HCT116 (cell line): ENCODE measurements at regions not wholly inside any gene's neighbourhood (a gene's known extent, or its start where the extent isn't known, plus 50 kb on each side); places are given as distances from the start of the nearest gene placed in this dataset.
"Not testable (repeated sequence)": the region's sequence is repeated elsewhere in the genome, so short reads cannot be mapped to it uniquely, and the experiment has no call there.

ENCODE experiments used
- ATAC-seq: fragments of 200-7000 bp; cut with Tn5 transposase; 2 replicates; pipeline ENCODE4 v1.9.1; 2020; ENCODE audit warnings: mild to moderate bottlenecking, moderate library complexity
- BruUV-seq: library from RNA; stranded (reverse); fragments of 400-500 nt; replicated peaks from 2 replicates; lab custom pipeline; 2021; lab: Mats Ljungman, UMichigan
- CTCF ChIA-PET: fragments of 300-600 bp; sonication (Branson Sonifier 250); formaldehyde crosslinking; loops from one replicate; lab custom pipeline; 2021; ENCODE audit warnings: antibody characterized with exemption; lab: Charles Lee
- POLR2A ChIA-PET: fragments of 300-600, 350-600 bp; sonication (Branson Sonifier 250); formaldehyde crosslinking; loops from one replicate; lab custom pipeline; 2021; ENCODE audit warnings: antibody characterized with exemption; lab: Charles Lee
- RAD21 ChIA-PET, 2 experiments: fragments of 300-600 bp; sonication (Branson Sonifier 250); formaldehyde crosslinking; loops; one replicate each; lab custom pipeline; 2023; ENCODE audit warnings: low total read pairs in 2 of 2; ENCODE audit not compliant: uncharacterized antibody in 2 of 2, unreplicated experiment in 2 of 2, low non-redundant PET in 1 of 2; lab: Charles Lee
- DNase-seq: peaks from one replicate; pipeline ENCODE4 v3.0.0-alpha.2; 2010; ENCODE audit warnings: low read depth, low spot score
- H2AFZ ChIP-seq: fragments of 200-600 bp; shearing (Covaris generic), sonication (generic); 2 replicates; pipeline ENCODE4 v1.6.1; 2017; ENCODE audit warnings: low read depth, mixed run types, mixed read lengths, antibody characterized with exemption, low read length; ENCODE audit not compliant: poor library complexity, severe bottlenecking
- H3K27ac ChIP-seq: 2 replicates; pipeline ENCODE4 v1.5.1; 2012; ENCODE audit warnings: low read depth, low read length
- H3K27me3 ChIP-seq: fragments of 200-600 bp; sonication (generic); 2 replicates; pipeline ENCODE4 v1.6.1; 2016; ENCODE audit warnings: mixed run types, low read length, mixed read lengths; ENCODE audit not compliant: insufficient read depth
- H3K36me3 ChIP-seq, 2 experiments: fragments of 200-500 bp in 1 of 2; fragments of 200-600 bp in 1 of 2; sonication (Bioruptor generic) in 1 of 2; sonication (generic) in 1 of 2; 2 replicates each; pipeline versions ENCODE4 v1.5.1 to v1.6.1; 2014 to 2016; ENCODE audit warnings: low read length in 2 of 2, inconsistent platforms in 1 of 2, mixed read lengths in 1 of 2, mixed run types in 1 of 2; ENCODE audit not compliant: insufficient read depth in 2 of 2, control insufficient read depth in 1 of 2
- H3K4me1 ChIP-seq, 2 experiments: fragments of 200-600 bp in 1 of 2; sonication (generic) in 1 of 2; 2 replicates each; pipeline versions ENCODE4 v1.5.1 to v1.6.1; 2012 to 2017; ENCODE audit warnings: low read length in 2 of 2, inconsistent platforms in 1 of 2, mild to moderate bottlenecking in 1 of 2, mixed read lengths in 1 of 2, mixed run types in 1 of 2, moderate library complexity in 1 of 2; ENCODE audit not compliant: insufficient read depth in 2 of 2, control insufficient read depth in 1 of 2
- H3K4me2 ChIP-seq: fragments of 200-600 bp; sonication (generic); 2 replicates; pipeline ENCODE4 v1.6.1; 2017; ENCODE audit warnings: mixed run types, low read length, mixed read lengths
- H3K4me3 ChIP-seq, 2 experiments: fragments of 200-600 bp in 1 of 2; sonication (generic) in 1 of 2; replicated peaks in 1 of 2; 2 replicates each; pipeline ENCODE4 v1.5.1; 2011 to 2016; ENCODE audit warnings: low read length in 2 of 2, control low read depth in 1 of 2, low read depth in 1 of 2, mild to moderate bottlenecking in 1 of 2, mixed read lengths in 1 of 2, mixed run types in 1 of 2
- H3K79me2 ChIP-seq: fragments of 200-600 bp; sonication (generic); 2 replicates; pipeline ENCODE4 v1.6.1; 2017; ENCODE audit warnings: mild to moderate bottlenecking, mixed run types, low read length, moderate library complexity, mixed read lengths; ENCODE audit not compliant: insufficient read depth
- H3K9ac ChIP-seq: fragments of 200-600 bp; sonication (generic); 2 replicates; pipeline ENCODE4 v1.6.1; 2016; ENCODE audit warnings: low read length, mixed read lengths
- H3K9me2 ChIP-seq: fragments of 200-600 bp; sonication (generic), shearing (Covaris generic); 2 replicates; pipeline ENCODE4 v1.6.1; 2017; ENCODE audit warnings: mixed run types, mild to moderate bottlenecking, moderate library complexity; ENCODE audit not compliant: insufficient read depth
- H3K9me3 ChIP-seq, 2 experiments: fragments of 200-500 bp in 1 of 2; fragments of 200-600 bp in 1 of 2; sonication (Bioruptor generic) in 1 of 2; sonication (generic) in 1 of 2; 2 replicates each; pipeline ENCODE4 v1.6.1; 2014 to 2017; ENCODE audit warnings: low read length in 2 of 2, mixed read lengths in 2 of 2, inconsistent platforms in 1 of 2, low read depth in 1 of 2, mild to moderate bottlenecking in 1 of 2, mixed run types in 1 of 2, moderate library complexity in 1 of 2; ENCODE audit not compliant: control insufficient read depth in 1 of 2, insufficient read depth in 1 of 2
- H4K20me1 ChIP-seq: fragments of 200-600 bp; sonication (generic), shearing (Covaris generic); 2 replicates; pipeline ENCODE4 v1.6.1; 2017; ENCODE audit warnings: mixed run types, mild to moderate bottlenecking, moderate library complexity; ENCODE audit not compliant: insufficient read depth
- CBX3 ChIP-seq: IDR thresholded peaks from 2 replicates; pipeline ENCODE4 v1.6.1; 2012; ENCODE audit warnings: low read depth
- CEBPB ChIP-seq: IDR thresholded peaks from 2 replicates; pipeline ENCODE4 v1.6.1; 2012; ENCODE audit warnings: low read depth
- ELF1 ChIP-seq: IDR thresholded peaks from 2 replicates; pipeline ENCODE4 v1.6.1; 2012; ENCODE audit warnings: low read depth, borderline replicate concordance
- EZH2 ChIP-seq: fragments of 200-600 bp; sonication (generic); IDR thresholded peaks from 2 replicates; pipeline ENCODE4 v1.6.1; 2017; ENCODE audit warnings: antibody characterized with exemption, mixed run types
- FOSL1 ChIP-seq: IDR thresholded peaks from 2 replicates; pipeline ENCODE4 v1.6.1; 2012; ENCODE audit warnings: low read depth
- POLR2A ChIP-seq: IDR thresholded peaks from 2 replicates; pipeline ENCODE4 v1.7.0; 2011; ENCODE audit warnings: borderline replicate concordance; ENCODE audit not compliant: insufficient read depth, insufficient read length; ENCODE audit errors: extremely low read depth
- SIN3A ChIP-seq: IDR thresholded peaks from 2 replicates; pipeline ENCODE4 v1.6.1; 2012; ENCODE audit warnings: low read depth
- SP1 ChIP-seq: IDR thresholded peaks from 2 replicates; pipeline ENCODE4 v1.6.1; 2012; ENCODE audit warnings: low read depth
- TCF7L2 ChIP-seq: IDR thresholded peaks from 2 replicates; pipeline ENCODE4 v1.7.0; 2011; ENCODE audit warnings: borderline replicate concordance, inconsistent platforms; ENCODE audit not compliant: insufficient read depth, insufficient read length; ENCODE audit errors: extremely low read depth
- YY1 ChIP-seq: IDR thresholded peaks from 2 replicates; pipeline ENCODE4 v1.6.1; 2011; ENCODE audit warnings: low read length, low read depth, moderate library complexity, mild to moderate bottlenecking; ENCODE audit not compliant: insufficient replicate concordance; ENCODE audit errors: extremely low read depth
- ZFX ChIP-seq: fragments of 450-650 bp; IDR thresholded peaks from 2 replicates; pipeline ENCODE4 v1.6.1; 2017
- ZNF274 ChIP-seq: fragments of 200-500 bp; sonication (Bioruptor generic); IDR thresholded peaks from 2 replicates; pipeline ENCODE4 v1.6.1; 2014; ENCODE audit warnings: mild to moderate bottlenecking, low read depth, low read length, inconsistent platforms
- intact Hi-C: fragments of 100-400 bp; cut with micrococcal nuclease; formaldehyde crosslinking; loops from 2 replicates; pipeline ENCODE4 v1.10.0; 2022
- TF ChIP-seq, protein P1 (sequence below): IDR thresholded peaks from 2 replicates; pipeline ENCODE4 v1.6.1; 2012
- TF ChIP-seq, protein P2 (sequence below): IDR thresholded peaks from 2 replicates; pipeline ENCODE4 v1.6.1; 2012
- TF ChIP-seq, protein P3 (sequence below): IDR thresholded peaks from 2 replicates; pipeline ENCODE4 v1.6.1; 2011; ENCODE audit warnings: mild to moderate bottlenecking, low read length, moderate library complexity; ENCODE audit not compliant: insufficient replicate concordance; ENCODE audit errors: extremely low read depth
- TF ChIP-seq, protein P4 (sequence below), 3 experiments: fragments of 200-600 bp in 1 of 3; sonication (generic) in 1 of 3; IDR thresholded peaks in 2 of 3; conservative IDR thresholded peaks in 1 of 3; 2 replicates each; pipeline ENCODE4 v1.5.1; 2012 to 2017; ENCODE audit warnings: low read depth in 2 of 3, low read length in 2 of 3, antibody characterized with exemption in 1 of 3, borderline replicate concordance in 1 of 3, control low read depth in 1 of 3, mild to moderate bottlenecking in 1 of 3, mixed read lengths in 1 of 3, mixed run types in 1 of 3, moderate library complexity in 1 of 3; ENCODE audit not compliant: insufficient read depth in 1 of 3

DNA sequence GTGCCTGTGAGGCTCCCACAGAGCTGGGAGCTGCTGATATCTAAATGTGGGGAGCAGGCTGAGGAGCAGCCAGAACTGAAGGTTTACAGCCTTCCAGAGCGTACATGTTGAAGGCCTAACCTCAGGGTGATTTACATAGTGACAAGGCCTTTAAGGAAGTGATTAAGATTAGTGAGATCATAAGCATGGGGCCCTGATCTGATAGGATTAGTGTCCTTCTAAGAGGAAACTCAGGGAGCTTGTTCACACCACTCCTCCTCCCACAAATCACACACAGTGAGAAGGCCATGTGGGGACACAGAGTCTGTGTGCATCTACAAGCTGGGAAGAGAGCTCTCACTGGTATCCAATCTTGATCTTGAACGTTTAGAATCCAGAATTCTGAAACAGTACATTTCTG lies 92.3 kb upstream of the NBPF6 start:
- no peaks in the 10 kb centered on the region for H3K4me1 ChIP-seq
- no peaks in the 10 kb centered on the region for H3K9me3 ChIP-seq
- no peak overlapping the region for H3K27ac ChIP-seq
- intact Hi-C loops = no loop called here
- no peak overlapping the region for H3K9ac ChIP-seq
- no peaks in the 10 kb centered on the region for H4K20me1 ChIP-seq
- H2AFZ ChIP-seq = no peak overlapping the region
- no peak overlapping the region for H3K4me2 ChIP-seq
- H3K9me2 ChIP-seq = no peaks in the 10 kb centered on the region
- no peak for DNase-seq
- POLR2A ChIA-PET = no interaction called here
- H3K36me3 ChIP-seq = no peaks in the 10 kb centered on the region
- no peaks in the 10 kb centered on the region for H3K79me2 ChIP-seq
- no peak for ATAC-seq
- H3K4me3 ChIP-seq = no peak overlapping the region
- RAD21 ChIA-PET = no interaction called here
- no TSS peak for BruUV-seq
- TF ChIP-seq CBX3 (no peak), YY1 (no peak), SIN3A (no peak), CEBPB (no peak), ELF1 (no peak), FOSL1 (no peak), SP1 (no peak), TCF7L2 (no peak), ZNF274 (no peak), ZFX (no peak), POLR2A (no peak), EZH2 (no peak)
- TF ChIP-seq, protein P1, sequence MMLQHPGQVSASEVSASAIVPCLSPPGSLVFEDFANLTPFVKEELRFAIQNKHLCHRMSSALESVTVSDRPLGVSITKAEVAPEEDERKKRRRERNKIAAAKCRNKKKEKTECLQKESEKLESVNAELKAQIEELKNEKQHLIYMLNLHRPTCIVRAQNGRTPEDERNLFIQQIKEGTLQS = no peak
- TF ChIP-seq, protein P2, sequence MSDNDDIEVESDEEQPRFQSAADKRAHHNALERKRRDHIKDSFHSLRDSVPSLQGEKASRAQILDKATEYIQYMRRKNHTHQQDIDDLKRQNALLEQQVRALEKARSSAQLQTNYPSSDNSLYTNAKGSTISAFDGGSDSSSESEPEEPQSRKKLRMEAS = no peak
- TF ChIP-seq, protein P3, sequence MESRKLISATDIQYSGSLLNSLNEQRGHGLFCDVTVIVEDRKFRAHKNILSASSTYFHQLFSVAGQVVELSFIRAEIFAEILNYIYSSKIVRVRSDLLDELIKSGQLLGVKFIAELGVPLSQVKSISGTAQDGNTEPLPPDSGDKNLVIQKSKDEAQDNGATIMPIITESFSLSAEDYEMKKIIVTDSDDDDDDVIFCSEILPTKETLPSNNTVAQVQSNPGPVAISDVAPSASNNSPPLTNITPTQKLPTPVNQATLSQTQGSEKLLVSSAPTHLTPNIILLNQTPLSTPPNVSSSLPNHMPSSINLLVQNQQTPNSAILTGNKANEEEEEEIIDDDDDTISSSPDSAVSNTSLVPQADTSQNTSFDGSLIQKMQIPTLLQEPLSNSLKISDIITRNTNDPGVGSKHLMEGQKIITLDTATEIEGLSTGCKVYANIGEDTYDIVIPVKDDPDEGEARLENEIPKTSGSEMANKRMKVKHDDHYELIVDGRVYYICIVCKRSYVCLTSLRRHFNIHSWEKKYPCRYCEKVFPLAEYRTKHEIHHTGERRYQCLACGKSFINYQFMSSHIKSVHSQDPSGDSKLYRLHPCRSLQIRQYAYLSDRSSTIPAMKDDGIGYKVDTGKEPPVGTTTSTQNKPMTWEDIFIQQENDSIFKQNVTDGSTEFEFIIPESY = no peak
- TF ChIP-seq, protein P4, sequence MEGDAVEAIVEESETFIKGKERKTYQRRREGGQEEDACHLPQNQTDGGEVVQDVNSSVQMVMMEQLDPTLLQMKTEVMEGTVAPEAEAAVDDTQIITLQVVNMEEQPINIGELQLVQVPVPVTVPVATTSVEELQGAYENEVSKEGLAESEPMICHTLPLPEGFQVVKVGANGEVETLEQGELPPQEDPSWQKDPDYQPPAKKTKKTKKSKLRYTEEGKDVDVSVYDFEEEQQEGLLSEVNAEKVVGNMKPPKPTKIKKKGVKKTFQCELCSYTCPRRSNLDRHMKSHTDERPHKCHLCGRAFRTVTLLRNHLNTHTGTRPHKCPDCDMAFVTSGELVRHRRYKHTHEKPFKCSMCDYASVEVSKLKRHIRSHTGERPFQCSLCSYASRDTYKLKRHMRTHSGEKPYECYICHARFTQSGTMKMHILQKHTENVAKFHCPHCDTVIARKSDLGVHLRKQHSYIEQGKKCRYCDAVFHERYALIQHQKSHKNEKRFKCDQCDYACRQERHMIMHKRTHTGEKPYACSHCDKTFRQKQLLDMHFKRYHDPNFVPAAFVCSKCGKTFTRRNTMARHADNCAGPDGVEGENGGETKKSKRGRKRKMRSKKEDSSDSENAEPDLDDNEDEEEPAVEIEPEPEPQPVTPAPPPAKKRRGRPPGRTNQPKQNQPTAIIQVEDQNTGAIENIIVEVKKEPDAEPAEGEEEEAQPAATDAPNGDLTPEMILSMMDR (IDR thresholded peaks at IDR 0.05 in 2 of 3, conservative IDR thresholded peaks at IDR 0.05 in 1 of 3; ENCODE audit: borderline replicate concordance in 1 of 3, insufficient read depth in 1 of 3, low read depth in 2 of 3, low read length in 2 of 3) = no peak
- TF ChIP-seq, all 23 proteins: peak for 0
- H3K27me3 ChIP-seq = no peaks in the 10 kb centered on the region
- CTCF ChIA-PET = no interaction called here

- H3K9ac ChIP-seq, H3K4me3 ChIP-seq, CTCF ChIA-PET, H3K27ac ChIP-seq, H3K4me2 ChIP-seq, H3K9me3 ChIP-seq, POLR2A ChIA-PET, RAD21 ChIA-PET, H3K27me3 ChIP-seq, H3K79me2 ChIP-seq, intact Hi-C loops, H2AFZ ChIP-seq, H3K4me1 ChIP-seq, H3K9me2 ChIP-seq, DNase-seq, BruUV-seq, H4K20me1 ChIP-seq, H3K36me3 ChIP-seq, ATAC-seq: not testable (repeated sequence)
These were observed 69.9 kb upstream of the NBPF6 start for GRCh38 chr1:108380059-108380832.
